ENCODE measurements at regions not wholly inside any gene's neighbourhood (a gene's known extent, or its start where the extent isn't known, plus 50 kb on each side); places are given as distances from the start of the nearest gene placed in this dataset.

- Histone ChIP-seq H3K36me3 (ENCODE audit: control insufficient read depth in 2 of 2, extremely low read depth in 1 of 2, insufficient read depth in 2 of 2, low read length in 2 of 2) (no peaks in the 10 kb centered on the region), H2AFZ (ENCODE audit: low read depth, low read length) (no peak overlapping the region), H3K79me2 (ENCODE audit: control insufficient read depth, insufficient read depth, low read length) (no peaks in the 10 kb centered on the region), H3K9me1 (replicated peaks; ENCODE audit: control insufficient read depth, extremely low read depth, insufficient read depth, low read length) (no peaks in the 10 kb centered on the region), H3K27ac (ENCODE audit: insufficient read depth, low read depth, low read length) (no peak overlapping the region), H3K9me3 (replicated peaks; ENCODE audit: control insufficient read depth, insufficient read depth, low read length) (no peaks in the 10 kb centered on the region), H3K9ac (replicated peaks; ENCODE audit: extremely low read depth, insufficient read depth, low read length) (no peak overlapping the region), H3K27me3 (ENCODE audit: control insufficient read depth in 2 of 2, insufficient read depth in 2 of 2, low read length in 2 of 2) (no peaks in the 10 kb centered on the region), H4K20me1 (replicated peaks; ENCODE audit: control insufficient read depth, extremely low read depth, insufficient read depth, low read length) (no peaks in the 10 kb centered on the region), H3K4me1 (ENCODE audit: control insufficient read depth, extremely low read depth, insufficient read depth, low read length) (no peaks in the 10 kb centered on the region), H3K4me2 (ENCODE audit: insufficient read depth, low read length) (no peak overlapping the region), H3K4me3 (replicated peaks in 1 of 3; ENCODE audit: insufficient read depth in 1 of 3, low read depth in 1 of 3, low read length in 3 of 3) (no peak overlapping the region)
- CTCF ChIA-PET = no interaction called here
- DNase-seq (ENCODE audit: low read depth, low spot score) = no peak
- intact Hi-C loops (cut with micrococcal nuclease) (no loop called here), dilution Hi-C loops (cut with MboI; ENCODE audit: extremely low pct_ligation_motif_present, low sequenced_read_pairs) (no loop called here)
- no peak for FAIRE-seq
- no TSS peak for BruUV-seq (replicated peaks)
- POLR2A ChIA-PET = no interaction called here
- TF ChIP-seq MYC (IDR thresholded peaks at IDR 0.05; ENCODE audit: low read depth, low read length) = no peak
These were observed 145.9 kb upstream of the TLE4 start for GRCh38 chr9:79425840-79426239.

DNA sequence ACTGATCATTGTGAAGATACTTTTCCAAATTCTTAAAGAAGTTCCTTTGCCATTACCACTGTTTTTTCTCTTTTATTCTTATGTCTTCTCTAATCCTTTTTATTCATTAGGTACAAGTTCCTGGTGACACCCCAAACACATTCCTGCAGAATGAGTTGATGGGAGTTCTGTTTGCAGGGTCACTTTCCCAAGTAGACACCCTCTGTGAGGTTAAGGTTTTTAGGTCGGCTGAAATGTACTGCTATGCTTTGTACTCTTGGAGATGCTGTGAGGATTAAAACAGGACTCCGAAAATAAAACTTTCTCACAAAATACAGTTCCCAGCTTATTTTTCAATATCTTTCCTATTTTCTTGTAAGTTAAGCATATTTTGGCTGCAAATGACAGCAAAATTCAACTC is 143.3 kb upstream of the TLE4 start:
- Histone ChIP-seq H3K4me1 (ENCODE audit: control insufficient read depth, extremely low read depth, insufficient read depth, low read length) (no peaks in the 10 kb centered on the region), H3K27ac (ENCODE audit: insufficient read depth, low read depth, low read length) (no peak overlapping the region), H3K9me1 (replicated peaks; ENCODE audit: control insufficient read depth, extremely low read depth, insufficient read depth, low read length) (no peaks in the 10 kb centered on the region), H3K9me3 (replicated peaks; ENCODE audit: control insufficient read depth, insufficient read depth, low read length) (no peaks in the 10 kb centered on the region), H2AFZ (ENCODE audit: low read depth, low read length) (no peak overlapping the region), H3K79me2 (ENCODE audit: control insufficient read depth, insufficient read depth, low read length) (no peaks in the 10 kb centered on the region), H3K36me3 (ENCODE audit: control insufficient read depth in 2 of 2, extremely low read depth in 1 of 2, insufficient read depth in 2 of 2, low read length in 2 of 2) (no peaks in the 10 kb centered on the region), H3K27me3 (ENCODE audit: control insufficient read depth in 2 of 2, insufficient read depth in 2 of 2, low read length in 2 of 2) (no peaks in the 10 kb centered on the region), H3K9ac (replicated peaks; ENCODE audit: extremely low read depth, insufficient read depth, low read length) (no peak overlapping the region), H3K4me3 (replicated peaks in 1 of 3; ENCODE audit: insufficient read depth in 1 of 3, low read depth in 1 of 3, low read length in 3 of 3) (no peak overlapping the region), H4K20me1 (replicated peaks; ENCODE audit: control insufficient read depth, extremely low read depth, insufficient read depth, low read length) (no peaks in the 10 kb centered on the region), H3K4me2 (ENCODE audit: insufficient read depth, low read length) (no peak overlapping the region)
- BruUV-seq (replicated peaks) = no TSS peak
- intact Hi-C loops (cut with micrococcal nuclease) = no loop called here
- ChIA-PET POLR2A (no interaction called here), CTCF (no interaction called here)
- FAIRE-seq (no peak), DNase-seq (ENCODE audit: low read depth, low spot score) (no peak)
- no peak for TF ChIP-seq MYC (IDR thresholded peaks at IDR 0.05; ENCODE audit: low read depth, low read length)
- TF ChIP-seq, protein P1, sequence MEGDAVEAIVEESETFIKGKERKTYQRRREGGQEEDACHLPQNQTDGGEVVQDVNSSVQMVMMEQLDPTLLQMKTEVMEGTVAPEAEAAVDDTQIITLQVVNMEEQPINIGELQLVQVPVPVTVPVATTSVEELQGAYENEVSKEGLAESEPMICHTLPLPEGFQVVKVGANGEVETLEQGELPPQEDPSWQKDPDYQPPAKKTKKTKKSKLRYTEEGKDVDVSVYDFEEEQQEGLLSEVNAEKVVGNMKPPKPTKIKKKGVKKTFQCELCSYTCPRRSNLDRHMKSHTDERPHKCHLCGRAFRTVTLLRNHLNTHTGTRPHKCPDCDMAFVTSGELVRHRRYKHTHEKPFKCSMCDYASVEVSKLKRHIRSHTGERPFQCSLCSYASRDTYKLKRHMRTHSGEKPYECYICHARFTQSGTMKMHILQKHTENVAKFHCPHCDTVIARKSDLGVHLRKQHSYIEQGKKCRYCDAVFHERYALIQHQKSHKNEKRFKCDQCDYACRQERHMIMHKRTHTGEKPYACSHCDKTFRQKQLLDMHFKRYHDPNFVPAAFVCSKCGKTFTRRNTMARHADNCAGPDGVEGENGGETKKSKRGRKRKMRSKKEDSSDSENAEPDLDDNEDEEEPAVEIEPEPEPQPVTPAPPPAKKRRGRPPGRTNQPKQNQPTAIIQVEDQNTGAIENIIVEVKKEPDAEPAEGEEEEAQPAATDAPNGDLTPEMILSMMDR (IDR thresholded peaks at IDR 0.05; ENCODE audit: extremely low read depth in 1 of 2, insufficient read depth in 1 of 2, low read depth in 1 of 2, low read length in 2 of 2) = no peak
- no peak for TF ChIP-seq FOS (IDR thresholded peaks at IDR 0.05; ENCODE audit: borderline replicate concordance, insufficient read depth, low read length)
- TF ChIP-seq GATA2 (IDR thresholded peaks at IDR 0.05; ENCODE audit: insufficient read depth, insufficient read length, low read depth, low read length) = no peak
- TF ChIP-seq, protein P2, sequence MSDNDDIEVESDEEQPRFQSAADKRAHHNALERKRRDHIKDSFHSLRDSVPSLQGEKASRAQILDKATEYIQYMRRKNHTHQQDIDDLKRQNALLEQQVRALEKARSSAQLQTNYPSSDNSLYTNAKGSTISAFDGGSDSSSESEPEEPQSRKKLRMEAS (IDR thresholded peaks at IDR 0.05; ENCODE audit: insufficient read depth, insufficient read length) = no peak
- TF ChIP-seq JUN (IDR thresholded peaks at IDR 0.05; ENCODE audit: borderline replicate concordance, insufficient read depth, insufficient read length, low read depth) = no peak
- TF ChIP-seq POLR2AphosphoS5 (IDR thresholded peaks at IDR 0.05; ENCODE audit: insufficient read depth, low read depth, low read length) = no peak
- TF ChIP-seq POLR2A (IDR thresholded peaks at IDR 0.05; ENCODE audit: low read depth, low read length) = no peak
- TF ChIP-seq EZH2 (IDR thresholded peaks at IDR 0.05; ENCODE audit: borderline replicate concordance, low read depth, low read length, severe bottlenecking) = no peak
- dilution Hi-C loops (cut with MboI; ENCODE audit: extremely low pct_ligation_motif_present, low sequenced_read_pairs) = no loop called here
